HG03558 (cell line): ENCODE measurements at regions not wholly inside any gene's neighbourhood (a gene's known extent, or its start where the extent isn't known, plus 50 kb on each side); places are given as distances from the start of the nearest gene placed in this dataset.
"Not testable (repeated sequence)": the region's sequence is repeated elsewhere in the genome, so short reads cannot be mapped to it uniquely, and the experiment has no call there.

Experiments used
- ATAC-seq: cut with Tn5 transposase; IDR thresholded peaks from one replicate; pipeline ENCODE4 v1.9.1; 2021; ENCODE audit warnings: moderate number of reproducible peaks; ENCODE audit not compliant: unreplicated experiment; ENCODE audit errors: extremely low read depth

- ATAC-seq: no peak
Observed at GRCh38 chr6:71190809-71191208, 97.8 kb upstream of the OGFRL1 start.

GRCh38 chr6:71194724-71195123, 93.9 kb upstream of the OGFRL1 start:
- no peak for ATAC-seq

GRCh38 chr6:71197267-71197666, 91.3 kb upstream of the OGFRL1 start:
- no peak for ATAC-seq

GRCh38 chr6:71197780-71198179, 90.8 kb upstream of the OGFRL1 start:
- ATAC-seq: no peak

- ATAC-seq: no peak
Observed at GRCh38 chr6:71198908-71199307, 89.7 kb upstream of the OGFRL1 start.

- no peak for ATAC-seq
Observed at GRCh38 chr6:71199736-71200135, 88.9 kb upstream of the OGFRL1 start.

GRCh38 chr6:71203206-71203605, 85.4 kb upstream of the OGFRL1 start:
- no peak for ATAC-seq

GRCh38 chr6:71204741-71205140, 83.9 kb upstream of the OGFRL1 start:
- ATAC-seq: no peak

GRCh38 chr6:71205336-71205956, 83.2 kb upstream of the OGFRL1 start:
- ATAC-seq: no peak

GRCh38 chr6:71206089-71206488, 82.5 kb upstream of the OGFRL1 start:
- no peak for ATAC-seq

GRCh38 chr6:71209206-71209605, 79.4 kb upstream of the OGFRL1 start:
- ATAC-seq: no peak

- no peak for ATAC-seq
Observed at GRCh38 chr6:71209626-71210025, 79.0 kb upstream of the OGFRL1 start.

GRCh38 chr6:71211799-71212198, 76.8 kb upstream of the OGFRL1 start:
- no peak for ATAC-seq

GRCh38 chr6:71220466-71220865, 68.1 kb upstream of the OGFRL1 start:
- no peak for ATAC-seq

GRCh38 chr6:71222671-71223070, 65.9 kb upstream of the OGFRL1 start:
- no peak for ATAC-seq

GRCh38 chr6:71224011-71224410, 64.6 kb upstream of the OGFRL1 start:
- no peak for ATAC-seq

- ATAC-seq: no peak
Observed at GRCh38 chr6:71226151-71226550, 62.5 kb upstream of the OGFRL1 start.

GRCh38 chr6:71228461-71229041, 60.1 kb upstream of the OGFRL1 start:
- ATAC-seq: no peak

GRCh38 chr6:71229477-71229876, 59.1 kb upstream of the OGFRL1 start:
- ATAC-seq: no peak

GRCh38 chr6:71232890-71233289, 55.7 kb upstream of the OGFRL1 start:
- not testable (repeated sequence) for ATAC-seq

GRCh38 chr6:71236926-71237434, 51.6 kb upstream of the OGFRL1 start:
- ATAC-seq: no peak

GRCh38 chr6:71238351-71238750, 50.3 kb upstream of the OGFRL1 start:
- no peak for ATAC-seq
